SU-DHL-6 (cell line): ENCODE measurements at regions not wholly inside any gene's neighbourhood (a gene's known extent, or its start where the extent isn't known, plus 50 kb on each side); places are given as distances from the start of the nearest gene placed in this dataset.
"Not testable (repeated sequence)": the region's sequence is repeated elsewhere in the genome, so short reads cannot be mapped to it uniquely, and the experiment has no call there.

ENCODE experiments used
- H2AFZ ChIP-seq: fragments of 200-600 bp; sonication (generic); 2 replicates; pipeline ENCODE4 v1.6.1; 2014; ENCODE audit warnings: low read depth, mild to moderate bottlenecking, moderate library complexity, mixed read lengths, antibody characterized with exemption, low read length; ENCODE audit not compliant: severe bottlenecking
- H3F3A ChIP-seq: fragments of 200-600 bp; shearing (Covaris generic); 2 replicates; pipeline ENCODE4 v1.6.0; 2016; ENCODE audit warnings: antibody characterized with exemption, mild to moderate bottlenecking; ENCODE audit not compliant: insufficient read depth
- H3K27ac ChIP-seq: fragments of 200-600 bp; sonication (generic); 2 replicates; pipeline ENCODE4 v1.5.1; 2016; ENCODE audit warnings: low read depth, mild to moderate bottlenecking, low read length, moderate library complexity, mixed read lengths
- H3K27me3 ChIP-seq: fragments of 200-600 bp; sonication (generic), shearing (Covaris generic); 2 replicates; pipeline ENCODE4 v1.6.0; 2014; ENCODE audit warnings: mild to moderate bottlenecking, low read length
- H3K36me3 ChIP-seq: fragments of 200-600 bp; sonication (generic); 2 replicates; pipeline ENCODE4 v1.6.1; 2014; ENCODE audit warnings: mild to moderate bottlenecking, low read length, mixed read lengths
- H3K4me2 ChIP-seq: fragments of 300-600, 200-600 bp; shearing (Covaris generic), sonication (generic); 2 replicates; pipeline ENCODE4 v1.6.0; 2014; ENCODE audit warnings: low read length, low read depth, mild to moderate bottlenecking; ENCODE audit not compliant: poor library complexity, severe bottlenecking
- H3K4me3 ChIP-seq: fragments of 200-600 bp; sonication (generic); 2 replicates; pipeline ENCODE4 v1.5.1; 2014; ENCODE audit warnings: antibody characterized with exemption, low read length, mild to moderate bottlenecking, mixed read lengths; ENCODE audit not compliant: insufficient read depth, poor library complexity, severe bottlenecking
- H3K79me2 ChIP-seq: fragments of 200-600 bp; sonication (generic); 2 replicates; pipeline ENCODE4 v1.6.1; 2014; ENCODE audit warnings: mild to moderate bottlenecking, low read length, moderate library complexity; ENCODE audit not compliant: insufficient read depth
- H3K9ac ChIP-seq: fragments of 200-600 bp; sonication (generic); 2 replicates; pipeline ENCODE4 v1.7.0; 2014; ENCODE audit warnings: mild to moderate bottlenecking, low read length
- H3K9me2 ChIP-seq: fragments of 200-600 bp; sonication (generic); replicated peaks from 2 replicates; pipeline ENCODE4 v1.6.1; 2014; ENCODE audit warnings: low read length; ENCODE audit not compliant: insufficient read depth
- H3K9me3 ChIP-seq: fragments of 200-600 bp; sonication (generic); 2 replicates; pipeline ENCODE4 v1.6.1; 2014; ENCODE audit warnings: low read length, mixed read lengths; ENCODE audit not compliant: insufficient read depth
- H4K20me1 ChIP-seq: fragments of 200-600 bp; sonication (generic); 2 replicates; pipeline ENCODE4 v1.6.1; 2014; ENCODE audit warnings: low read depth, mild to moderate bottlenecking, antibody characterized with exemption, low read length, moderate library complexity, mixed read lengths
- EZH2phosphoT487 ChIP-seq: fragments of 200-600 bp; sonication (generic), shearing (Covaris generic); conservative IDR thresholded peaks from 2 replicates; pipeline ENCODE4 v1.6.1; 2018; ENCODE audit warnings: mild to moderate bottlenecking, antibody characterized with exemption, low read length, moderate library complexity, mixed read lengths
- TF ChIP-seq, protein P1 (sequence below): fragments of 200-600 bp; sonication (generic); IDR thresholded peaks from one replicate; pipeline ENCODE4 v1.5.1; 2017; ENCODE audit warnings: antibody characterized with exemption, mild to moderate bottlenecking, low read length, moderate library complexity; ENCODE audit not compliant: insufficient read depth, poor library complexity, severe bottlenecking

GRCh38 chr11:81286550-81286949 lies 1447.1 kb downstream of the FAM181B start:
- H2AFZ ChIP-seq = no peak overlapping the region
- no peak overlapping the region for H3K9ac ChIP-seq
- no peak overlapping the region for H3K4me3 ChIP-seq
- no peaks in the 10 kb centered on the region for H3K27me3 ChIP-seq
- no peaks in the 10 kb centered on the region for H3K79me2 ChIP-seq
- no peaks in the 10 kb centered on the region for H3F3A ChIP-seq
- no peaks in the 10 kb centered on the region for H3K36me3 ChIP-seq
- no peaks in the 10 kb centered on the region for H4K20me1 ChIP-seq
- H3K9me3 ChIP-seq = no peaks in the 10 kb centered on the region
- H3K4me2 ChIP-seq = no peak overlapping the region
- TF ChIP-seq, protein P1, sequence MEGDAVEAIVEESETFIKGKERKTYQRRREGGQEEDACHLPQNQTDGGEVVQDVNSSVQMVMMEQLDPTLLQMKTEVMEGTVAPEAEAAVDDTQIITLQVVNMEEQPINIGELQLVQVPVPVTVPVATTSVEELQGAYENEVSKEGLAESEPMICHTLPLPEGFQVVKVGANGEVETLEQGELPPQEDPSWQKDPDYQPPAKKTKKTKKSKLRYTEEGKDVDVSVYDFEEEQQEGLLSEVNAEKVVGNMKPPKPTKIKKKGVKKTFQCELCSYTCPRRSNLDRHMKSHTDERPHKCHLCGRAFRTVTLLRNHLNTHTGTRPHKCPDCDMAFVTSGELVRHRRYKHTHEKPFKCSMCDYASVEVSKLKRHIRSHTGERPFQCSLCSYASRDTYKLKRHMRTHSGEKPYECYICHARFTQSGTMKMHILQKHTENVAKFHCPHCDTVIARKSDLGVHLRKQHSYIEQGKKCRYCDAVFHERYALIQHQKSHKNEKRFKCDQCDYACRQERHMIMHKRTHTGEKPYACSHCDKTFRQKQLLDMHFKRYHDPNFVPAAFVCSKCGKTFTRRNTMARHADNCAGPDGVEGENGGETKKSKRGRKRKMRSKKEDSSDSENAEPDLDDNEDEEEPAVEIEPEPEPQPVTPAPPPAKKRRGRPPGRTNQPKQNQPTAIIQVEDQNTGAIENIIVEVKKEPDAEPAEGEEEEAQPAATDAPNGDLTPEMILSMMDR = no peak
- no peak for TF ChIP-seq EZH2phosphoT487
- no peak overlapping the region for H3K27ac ChIP-seq
- no peaks in the 10 kb centered on the region for H3K9me2 ChIP-seq

DNA sequence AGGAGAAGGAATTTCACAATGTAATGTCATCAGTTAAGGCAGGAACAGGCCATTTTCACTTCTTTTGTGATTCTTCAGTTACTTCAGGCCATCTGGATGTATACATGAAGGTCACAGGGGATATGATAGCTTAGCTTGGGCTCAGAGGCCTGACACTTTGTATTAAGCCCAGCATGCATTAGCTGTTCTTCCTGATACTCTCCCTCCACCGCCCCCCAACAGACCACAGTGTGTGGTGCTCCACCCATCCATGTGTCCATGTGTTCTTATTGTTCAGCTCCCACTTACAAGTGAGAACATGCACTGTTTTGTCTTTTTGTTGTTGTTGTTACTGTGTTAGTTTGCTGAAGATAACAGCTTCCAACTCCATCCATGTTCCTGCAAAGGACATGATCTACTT lies 1453.4 kb downstream of the FAM181B start:
- not testable (repeated sequence) for H3K79me2 ChIP-seq, H3K4me2 ChIP-seq, H3K36me3 ChIP-seq, H3F3A ChIP-seq, H2AFZ ChIP-seq, H3K9me2 ChIP-seq, H3K9me3 ChIP-seq, H3K9ac ChIP-seq, H3K27ac ChIP-seq, H4K20me1 ChIP-seq, H3K27me3 ChIP-seq, H3K4me3 ChIP-seq

- Histone ChIP-seq H4K20me1 (no peaks in the 10 kb centered on the region), H3K27ac (no peak overlapping the region), H3K27me3 (no peaks in the 10 kb centered on the region), H3K79me2 (no peaks in the 10 kb centered on the region), H3K9me3 (no peaks in the 10 kb centered on the region), H3K4me2 (no peak overlapping the region), H3K9ac (no peak overlapping the region), H3K4me3 (no peak overlapping the region), H3F3A (no peaks in the 10 kb centered on the region), H3K9me2 (no peaks in the 10 kb centered on the region), H3K36me3 (no peaks in the 10 kb centered on the region), H2AFZ (no peak overlapping the region)
- TF ChIP-seq, protein P1 = no peak
- TF ChIP-seq EZH2phosphoT487 = no peak
Measured at GRCh38 chr11:81278991-81279390, 1454.7 kb downstream of the FAM181B start.

DNA sequence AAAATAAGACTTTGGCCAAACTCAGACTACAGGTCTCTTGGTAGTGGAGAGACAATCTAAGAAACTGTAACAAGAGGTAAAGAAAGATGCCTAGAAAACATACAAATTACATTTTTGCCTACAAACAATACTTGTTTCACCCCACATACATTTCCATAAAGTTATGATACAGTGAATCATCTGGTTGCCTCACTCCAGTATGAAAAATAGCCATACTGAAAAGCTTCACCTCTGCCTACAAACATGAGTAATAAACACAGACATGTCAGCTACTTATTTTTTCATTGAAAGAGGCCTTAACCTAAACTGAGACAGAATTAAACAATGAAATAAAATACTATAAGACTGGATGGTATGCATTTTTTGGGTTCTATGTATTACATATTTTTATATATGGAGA lies 1463.0 kb downstream of the FAM181B start:
- TF ChIP-seq EZH2phosphoT487 = no peak
- TF ChIP-seq, protein P1 = no peak
- no peak overlapping the region for H3K4me2 ChIP-seq
- H3K27ac ChIP-seq = no peak overlapping the region
- no peaks in the 10 kb centered on the region for H3K9me3 ChIP-seq
- H3K36me3 ChIP-seq = no peaks in the 10 kb centered on the region
- H3K9ac ChIP-seq = no peak overlapping the region
- no peaks in the 10 kb centered on the region for H3K27me3 ChIP-seq
- H4K20me1 ChIP-seq = no peaks in the 10 kb centered on the region
- H3F3A ChIP-seq = no peaks in the 10 kb centered on the region
- no peak overlapping the region for H2AFZ ChIP-seq
- H3K9me2 ChIP-seq = no peaks in the 10 kb centered on the region
- no peaks in the 10 kb centered on the region for H3K79me2 ChIP-seq
- no peak overlapping the region for H3K4me3 ChIP-seq
